ENCODE measurements at regions not wholly inside any gene's neighbourhood (a gene's known extent, or its start where the extent isn't known, plus 50 kb on each side); places are given as distances from the start of the nearest gene placed in this dataset.

DNA sequence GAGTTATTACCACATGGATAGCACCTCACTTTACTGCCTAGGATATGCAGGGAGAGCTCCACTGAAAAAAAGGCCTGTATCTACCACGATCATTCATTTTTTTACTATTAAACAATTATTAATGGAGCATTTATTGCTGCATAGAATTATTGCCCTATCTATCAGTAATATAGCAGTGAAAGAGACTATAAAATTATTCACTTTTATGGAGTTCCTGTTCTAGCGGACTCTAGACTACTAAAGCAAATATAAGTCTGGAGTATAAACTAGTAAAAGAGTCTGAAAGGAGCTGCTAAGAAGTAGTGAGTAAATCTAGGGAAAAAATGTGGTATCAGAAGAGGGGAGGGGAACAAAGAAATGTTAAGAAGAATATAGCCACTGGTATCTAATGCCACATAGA is 150.4 kb upstream of the CYLC2 start:
- no peak for ATAC-seq
- H3K4me1 ChIP-seq: no peaks in the 10 kb centered on the region
- 60 to 86% methylated on average over 2 of the region's 2 CpGs for WGBS, 2 donors (ENCODE audit: low coverage in 1 of 2)
- no peaks in the 10 kb centered on the region for H3K36me3 ChIP-seq
- no peaks in the 10 kb centered on the region for H3K9me3 ChIP-seq
- TF ChIP-seq, protein P1, sequence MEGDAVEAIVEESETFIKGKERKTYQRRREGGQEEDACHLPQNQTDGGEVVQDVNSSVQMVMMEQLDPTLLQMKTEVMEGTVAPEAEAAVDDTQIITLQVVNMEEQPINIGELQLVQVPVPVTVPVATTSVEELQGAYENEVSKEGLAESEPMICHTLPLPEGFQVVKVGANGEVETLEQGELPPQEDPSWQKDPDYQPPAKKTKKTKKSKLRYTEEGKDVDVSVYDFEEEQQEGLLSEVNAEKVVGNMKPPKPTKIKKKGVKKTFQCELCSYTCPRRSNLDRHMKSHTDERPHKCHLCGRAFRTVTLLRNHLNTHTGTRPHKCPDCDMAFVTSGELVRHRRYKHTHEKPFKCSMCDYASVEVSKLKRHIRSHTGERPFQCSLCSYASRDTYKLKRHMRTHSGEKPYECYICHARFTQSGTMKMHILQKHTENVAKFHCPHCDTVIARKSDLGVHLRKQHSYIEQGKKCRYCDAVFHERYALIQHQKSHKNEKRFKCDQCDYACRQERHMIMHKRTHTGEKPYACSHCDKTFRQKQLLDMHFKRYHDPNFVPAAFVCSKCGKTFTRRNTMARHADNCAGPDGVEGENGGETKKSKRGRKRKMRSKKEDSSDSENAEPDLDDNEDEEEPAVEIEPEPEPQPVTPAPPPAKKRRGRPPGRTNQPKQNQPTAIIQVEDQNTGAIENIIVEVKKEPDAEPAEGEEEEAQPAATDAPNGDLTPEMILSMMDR (IDR thresholded peaks at IDR 0.05): no peak
- TF ChIP-seq POLR2AphosphoS5 (IDR thresholded peaks at IDR 0.05) (no peak), POLR2A (IDR thresholded peaks at IDR 0.05) (no peak), EP300 (IDR thresholded peaks at IDR 0.05) (no peak)
- no peak overlapping the region for H3K4me3 ChIP-seq
- no peak overlapping the region for H3K27ac ChIP-seq
- no peaks in the 10 kb centered on the region for H3K27me3 ChIP-seq

DNA sequence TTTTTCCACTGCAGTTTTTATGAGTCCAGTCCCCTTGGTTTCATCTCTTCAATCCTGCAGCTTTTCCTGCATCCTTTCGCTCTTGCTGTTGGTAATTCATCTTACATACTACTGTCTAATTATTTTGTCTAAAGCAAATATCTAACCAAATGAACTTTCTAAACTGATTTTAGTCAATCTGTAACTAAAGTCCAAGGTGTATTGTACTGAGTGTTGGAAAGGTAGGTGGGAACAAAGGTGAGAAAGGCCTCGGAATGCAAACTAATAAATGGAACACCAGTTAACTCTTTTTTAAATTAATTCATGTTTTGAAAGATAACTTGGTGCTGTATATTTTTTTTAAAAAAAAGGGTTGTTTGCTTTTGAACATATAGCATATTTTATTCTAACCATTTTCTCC is 152.7 kb upstream of the CYLC2 start:
- no peaks in the 10 kb centered on the region for H3K36me3 ChIP-seq
- WGBS, 2 donors (ENCODE audit: low coverage in 1 of 2): 56 to 60% methylated on average over 1 to 2 of the region's 2 CpGs
- no peak overlapping the region for H3K4me3 ChIP-seq
- H3K4me1 ChIP-seq: no peaks in the 10 kb centered on the region
- H3K9me3 ChIP-seq: no peaks in the 10 kb centered on the region
- H3K27ac ChIP-seq: no peak overlapping the region
- TF ChIP-seq EP300 (IDR thresholded peaks at IDR 0.05) (no peak), POLR2AphosphoS5 (IDR thresholded peaks at IDR 0.05) (no peak), POLR2A (IDR thresholded peaks at IDR 0.05) (no peak)
- TF ChIP-seq, protein P1 (IDR thresholded peaks at IDR 0.05): no peak
- ATAC-seq: no peak
- H3K27me3 ChIP-seq: no peaks in the 10 kb centered on the region

DNA sequence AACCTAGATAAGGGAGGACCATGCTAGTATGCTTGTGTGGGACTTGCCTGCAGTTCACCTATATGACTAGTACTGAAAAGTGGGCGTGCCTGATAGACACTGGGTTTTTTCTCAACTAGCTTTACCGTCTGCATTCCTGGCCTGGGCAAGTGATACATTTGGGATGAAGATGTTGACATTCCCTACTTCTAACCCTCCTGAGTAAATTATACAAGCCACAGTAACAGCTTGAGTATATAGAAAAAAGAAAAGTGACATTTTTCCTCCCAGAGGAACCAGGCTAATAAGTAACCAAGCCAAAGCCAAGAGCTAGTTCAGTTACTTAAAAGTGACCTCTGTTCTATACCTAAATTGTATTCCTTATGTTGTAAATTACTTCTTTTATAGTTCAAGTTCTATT is 153.8 kb upstream of the CYLC2 start:
- H3K4me3 ChIP-seq: no peak overlapping the region
- H3K27me3 ChIP-seq: no peaks in the 10 kb centered on the region
- no peaks in the 10 kb centered on the region for H3K9me3 ChIP-seq
- no peaks in the 10 kb centered on the region for H3K36me3 ChIP-seq
- WGBS, 2 donors (ENCODE audit: low coverage in 1 of 2): 47 to 67% methylated on average over 1 to 2 of the region's 2 CpGs
- TF ChIP-seq, protein P1 (IDR thresholded peaks at IDR 0.05): no peak
- TF ChIP-seq POLR2AphosphoS5 (IDR thresholded peaks at IDR 0.05): no peak
- no peak for TF ChIP-seq POLR2A (IDR thresholded peaks at IDR 0.05)
- no peak for TF ChIP-seq EP300 (IDR thresholded peaks at IDR 0.05)
- H3K4me1 ChIP-seq: no peaks in the 10 kb centered on the region
- no peak for ATAC-seq
- no peak overlapping the region for H3K27ac ChIP-seq

DNA sequence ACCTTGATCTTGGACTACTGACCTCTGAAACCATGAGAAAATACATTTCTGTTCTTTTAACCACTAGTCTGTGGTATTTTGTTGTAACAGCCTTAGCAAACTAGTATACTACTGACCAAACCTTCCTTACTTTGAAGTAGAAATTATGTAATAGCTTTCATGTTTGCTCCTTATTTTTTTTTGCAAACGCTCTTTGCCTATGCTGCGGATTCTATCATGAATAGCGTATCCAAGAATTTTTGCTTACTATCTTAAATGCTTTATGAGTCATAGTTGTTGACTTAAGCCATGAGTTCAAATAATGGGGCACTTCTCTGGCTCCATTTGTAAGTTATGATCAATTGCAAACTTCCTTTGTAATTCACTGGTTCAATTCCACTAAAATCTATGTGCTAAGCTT is 154.8 kb upstream of the CYLC2 start:
- ATAC-seq: no peak
- no peak overlapping the region for H3K27ac ChIP-seq
- H3K36me3 ChIP-seq: no peaks in the 10 kb centered on the region
- 92 to 95% methylated on average over 3 of the region's 3 CpGs for WGBS, 2 donors (ENCODE audit: low coverage in 1 of 2)
- H3K4me3 ChIP-seq: no peak overlapping the region
- TF ChIP-seq POLR2A (IDR thresholded peaks at IDR 0.05) (no peak), POLR2AphosphoS5 (IDR thresholded peaks at IDR 0.05) (no peak), EP300 (IDR thresholded peaks at IDR 0.05) (no peak)
- TF ChIP-seq, protein P1 (IDR thresholded peaks at IDR 0.05): no peak
- H3K9me3 ChIP-seq: no peaks in the 10 kb centered on the region
- H3K4me1 ChIP-seq: no peaks in the 10 kb centered on the region
- no peaks in the 10 kb centered on the region for H3K27me3 ChIP-seq

DNA sequence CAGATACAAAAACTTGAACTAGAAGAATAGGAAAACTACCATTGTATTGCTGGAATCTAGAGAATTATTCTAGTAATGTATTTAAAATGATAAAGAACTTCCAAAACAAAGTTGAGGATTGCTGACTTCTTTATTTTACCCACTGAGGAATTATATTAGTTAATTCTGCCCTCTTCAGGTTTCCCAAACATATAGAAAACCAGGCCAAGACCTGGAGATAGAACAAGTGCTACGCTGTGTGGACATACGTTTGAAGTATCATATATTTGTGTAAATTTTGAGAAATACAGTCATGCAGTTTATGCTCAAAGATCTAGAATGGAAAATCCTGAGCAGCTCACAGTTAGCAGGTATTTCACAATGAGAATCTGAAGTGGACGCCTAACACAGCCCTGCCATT is 162.3 kb upstream of the CYLC2 start:
- ATAC-seq: no peak
- Histone ChIP-seq H3K4me3 (no peak overlapping the region), H3K36me3 (no peaks in the 10 kb centered on the region), H3K4me1 (no peaks in the 10 kb centered on the region), H3K27me3 (no peaks in the 10 kb centered on the region), H3K27ac (no peak overlapping the region), H3K9me3 (no peaks in the 10 kb centered on the region)
- 67 to 88% methylated on average over 2 to 3 of the region's 3 CpGs for WGBS, 2 donors (ENCODE audit: low coverage in 1 of 2)
- TF ChIP-seq, protein P1 (IDR thresholded peaks at IDR 0.05): no peak
- no peak for TF ChIP-seq POLR2AphosphoS5 (IDR thresholded peaks at IDR 0.05)
- no peak for TF ChIP-seq POLR2A (IDR thresholded peaks at IDR 0.05)
- TF ChIP-seq EP300 (IDR thresholded peaks at IDR 0.05): no peak
